NCI-H345 treated with DMSO at 0.1 percent for 48 hours (cell line): ENCODE measurements at regions not wholly inside any gene's neighbourhood (a gene's known extent, or its start where the extent isn't known, plus 50 kb on each side); places are given as distances from the start of the nearest gene placed in this dataset.

Experiments used
- DNase-seq: peaks from one replicate; lab custom pipeline; 2025; ENCODE audit not compliant: unreplicated experiment; lab: John Stamatoyannopoulos, UW

- DNase-seq = no peak
These were observed 137.3 kb upstream of the AGR3 start for GRCh38 chr7:17019106-17019505.

- DNase-seq = no peak
These were observed 138.5 kb upstream of the AGR3 start for GRCh38 chr7:17020250-17020649.

GRCh38 chr7:17021205-17021604, 139.4 kb upstream of the AGR3 start:
- DNase-seq = no peak

- no peak for DNase-seq
These were observed 141.1 kb upstream of the AGR3 start for GRCh38 chr7:17022920-17023319.

- DNase-seq = no peak
These were observed 144.5 kb upstream of the AGR3 start for GRCh38 chr7:17026269-17026668.

- DNase-seq = no peak
These were observed 145.5 kb upstream of the AGR3 start for GRCh38 chr7:17027143-17027788.

- DNase-seq = no peak
These were observed 146.0 kb upstream of the AGR3 start for GRCh38 chr7:17027789-17028152.

- no peak for DNase-seq
These were observed 147.4 kb upstream of the AGR3 start for GRCh38 chr7:17029150-17029549.

- no peak for DNase-seq
These were observed 148.8 kb upstream of the AGR3 start for GRCh38 chr7:17030559-17030958.

- DNase-seq = no peak
These were observed 150.2 kb upstream of the AGR3 start for GRCh38 chr7:17031906-17032551.

GRCh38 chr7:17033245-17033644, 151.5 kb upstream of the AGR3 start:
- no peak for DNase-seq

- no peak for DNase-seq
These were observed 154.8 kb upstream of the AGR3 start for GRCh38 chr7:17036584-17036983.

GRCh38 chr7:17037356-17037755, 155.6 kb upstream of the AGR3 start:
- no peak for DNase-seq

- DNase-seq = no peak
These were observed 156.5 kb upstream of the AGR3 start for GRCh38 chr7:17038160-17038782.

- DNase-seq = no peak
These were observed 157.0 kb upstream of the AGR3 start for GRCh38 chr7:17038783-17039170.

GRCh38 chr7:17039372-17039771, 157.6 kb upstream of the AGR3 start:
- no peak for DNase-seq

- no peak for DNase-seq
These were observed 158.9 kb upstream of the AGR3 start for GRCh38 chr7:17040716-17041115.

- DNase-seq = no peak
These were observed 159.5 kb upstream of the AGR3 start for GRCh38 chr7:17041324-17041723.

- no peak for DNase-seq
These were observed 160.4 kb upstream of the AGR3 start for GRCh38 chr7:17042211-17042610.

- no peak for DNase-seq
These were observed 161.5 kb upstream of the AGR3 start for GRCh38 chr7:17043012-17043877.

GRCh38 chr7:17044396-17044795, 162.6 kb upstream of the AGR3 start:
- no peak for DNase-seq

GRCh38 chr7:17044861-17045260, 163.1 kb upstream of the AGR3 start:
- DNase-seq = no peak
